IMR-90 (cell line): ENCODE measurements at regions not wholly inside any gene's neighbourhood (a gene's known extent, or its start where the extent isn't known, plus 50 kb on each side); places are given as distances from the start of the nearest gene placed in this dataset.

Source experiments
- ATAC-seq: fragments of 200-7000 bp; cut with Tn5 transposase; 2 replicates; pipeline ENCODE4 v1.9.1; 2020; ENCODE audit warnings: low read depth, mild to moderate bottlenecking, moderate library complexity
- BruUV-seq: library from RNA; stranded (reverse); fragments of 400-500 nt; replicated peaks from 2 replicates; lab custom pipeline; 2021; lab: Mats Ljungman, UMichigan
- CTCF ChIA-PET: fragments of 300-600 bp; formaldehyde crosslinking; extraction: SDS; loops from one replicate; lab custom pipeline; 2021; ENCODE audit warnings: antibody characterized with exemption; lab: Yijun Ruan, JAX
- POLR2A ChIA-PET: fragments of 300-600 bp; sonication (Branson Sonifier 250); formaldehyde crosslinking; loops from one replicate; lab custom pipeline; 2022; ENCODE audit warnings: antibody characterized with exemption; ENCODE audit not compliant: unreplicated experiment; lab: Charles Lee
- DNase-seq: peaks from one replicate; pipeline ENCODE4 v3.0.0; 2013
- H2AFZ ChIP-seq: replicated peaks from 2 replicates; pipeline ENCODE3; 2013; ENCODE audit warnings: low read length, mild to moderate bottlenecking; ENCODE audit not compliant: poor library complexity
- H2AK5ac ChIP-seq: 2 replicates; pipeline ENCODE4 v1.6.1; 2013; ENCODE audit warnings: low read depth, low read length, inconsistent platforms
- H2AK9ac ChIP-seq: replicated peaks from 2 replicates; pipeline ENCODE3; 2013; ENCODE audit warnings: mild to moderate bottlenecking, low read depth, low read length, moderate library complexity; ENCODE audit not compliant: poor library complexity
- H2BK120ac ChIP-seq: 2 replicates; pipeline ENCODE4 v1.6.1; 2013; ENCODE audit warnings: low read depth, low read length, inconsistent platforms
- H2BK15ac ChIP-seq: 3 replicates; pipeline ENCODE4 v1.6.1; 2013; ENCODE audit warnings: low read depth, low read length, inconsistent platforms
- H2BK20ac ChIP-seq: 2 replicates; pipeline ENCODE4 v1.6.1; 2013; ENCODE audit warnings: low read depth, mild to moderate bottlenecking, inconsistent platforms, low read length, moderate library complexity
- H2BK5ac ChIP-seq: 2 replicates; pipeline ENCODE4 v1.6.1; 2013; ENCODE audit warnings: mild to moderate bottlenecking, low read depth, low read length, inconsistent platforms; ENCODE audit not compliant: poor library complexity, severe bottlenecking
- H3K14ac ChIP-seq: replicated peaks from 2 replicates; pipeline ENCODE4 v1.6.1; 2013; ENCODE audit warnings: low read depth, low read length, inconsistent platforms
- H3K18ac ChIP-seq: 2 replicates; pipeline ENCODE4 v1.6.1; 2013; ENCODE audit warnings: low read depth, low read length, control low read depth
- H3K23ac ChIP-seq: 2 replicates; pipeline ENCODE4 v1.6.1; 2013; ENCODE audit warnings: low read depth, low read length, inconsistent platforms
- H3K27ac ChIP-seq: 2 replicates; pipeline ENCODE4 v1.5.1; 2013; ENCODE audit warnings: mild to moderate bottlenecking, control low read depth, low read length; ENCODE audit not compliant: insufficient read depth
- H3K27me3 ChIP-seq: 2 replicates; pipeline ENCODE4 v1.6.1; 2013; ENCODE audit warnings: low read length; ENCODE audit not compliant: control insufficient read depth, insufficient read depth
- H3K36me3 ChIP-seq: 2 replicates; pipeline ENCODE4 v1.6.1; 2013; ENCODE audit warnings: low read length, mixed read lengths; ENCODE audit not compliant: control insufficient read depth, insufficient read depth
- H3K4ac ChIP-seq: 2 replicates; pipeline ENCODE4 v1.6.1; 2013; ENCODE audit warnings: low read depth, low read length, inconsistent platforms
- H3K4me1 ChIP-seq: 2 replicates; pipeline ENCODE4 v1.6.1; 2013; ENCODE audit warnings: low read length, mixed read lengths; ENCODE audit not compliant: control insufficient read depth, insufficient read depth
- H3K4me2 ChIP-seq: 2 replicates; pipeline ENCODE4 v1.6.1; 2013; ENCODE audit warnings: low read depth, mild to moderate bottlenecking, control low read depth, low read length, moderate library complexity
- H3K4me3 ChIP-seq: 2 replicates; pipeline ENCODE4 v1.5.1; 2013; ENCODE audit warnings: low read depth, mild to moderate bottlenecking, control low read depth, low read length, moderate library complexity; ENCODE audit not compliant: insufficient read depth
- H3K56ac ChIP-seq: 2 replicates; pipeline ENCODE4 v1.6.1; 2013; ENCODE audit warnings: low read length, inconsistent platforms; ENCODE audit not compliant: insufficient read depth; ENCODE audit errors: extremely low read depth
- H3K79me1 ChIP-seq, 2 experiments: 2 replicates each; pipeline ENCODE4 v1.6.1; 2013; ENCODE audit warnings: low read length in 2 of 2, inconsistent platforms in 1 of 2, low read depth in 1 of 2
- H3K9ac ChIP-seq: 2 replicates; pipeline ENCODE4 v1.6.1; 2013; ENCODE audit warnings: low read depth, low read length, control low read depth
- H3K9me1 ChIP-seq: 2 replicates; pipeline ENCODE4 v1.6.1; 2013; ENCODE audit warnings: low read length, inconsistent platforms; ENCODE audit not compliant: insufficient read depth
- H3K9me3 ChIP-seq: 2 replicates; pipeline ENCODE4 v1.6.1; 2013; ENCODE audit warnings: low read length; ENCODE audit not compliant: control insufficient read depth, insufficient read depth
- H4K20me1 ChIP-seq: 2 replicates; pipeline ENCODE4 v1.6.1; 2013; ENCODE audit warnings: low read length, inconsistent platforms; ENCODE audit not compliant: insufficient read depth
- H4K5ac ChIP-seq: 2 replicates; pipeline ENCODE4 v1.6.1; 2013; ENCODE audit warnings: mild to moderate bottlenecking, low read depth, low read length, control low read depth
- H4K8ac ChIP-seq, 2 experiments: 2 replicates each; pipeline ENCODE4 v1.6.1; 2013; ENCODE audit warnings: low read depth in 2 of 2, low read length in 2 of 2, control low read depth in 1 of 2, inconsistent platforms in 1 of 2
- H4K91ac ChIP-seq: 2 replicates; pipeline ENCODE4 v1.6.1; 2013; ENCODE audit warnings: low read depth, low read length, inconsistent platforms; ENCODE audit not compliant: insufficient read depth
- BHLHE40 ChIP-seq: fragments of 150-350 bp; IDR thresholded peaks from 2 replicates; pipeline ENCODE4 v1.6.1; 2016; ENCODE audit warnings: mild to moderate bottlenecking, low read depth, low read length
- CTCF ChIP-seq: conservative IDR thresholded peaks from 2 replicates; pipeline ENCODE4 v1.5.1; 2012; ENCODE audit warnings: mild to moderate bottlenecking, low read depth, low read length, improper control_type of control experiment
- MXI1 ChIP-seq: IDR thresholded peaks from 2 replicates; pipeline ENCODE4 v1.6.1; 2012; ENCODE audit warnings: low read depth, mild to moderate bottlenecking, low read length, moderate library complexity, borderline replicate concordance
- RAD21 ChIP-seq: IDR thresholded peaks from 2 replicates; pipeline ENCODE4 v1.6.1; 2012; ENCODE audit warnings: low read length, improper control_type of control experiment
- RCOR1 ChIP-seq: IDR thresholded peaks from 2 replicates; pipeline ENCODE4 v1.6.1; 2012; ENCODE audit warnings: mild to moderate bottlenecking, low read length, improper control_type of control experiment; ENCODE audit not compliant: insufficient replicate concordance
- RFX5 ChIP-seq: IDR thresholded peaks from 2 replicates; pipeline ENCODE4 v1.8.0; 2012; ENCODE audit warnings: low read depth, mild to moderate bottlenecking, low read length, moderate library complexity
- SMC3 ChIP-seq: fragments of 150-350 bp; IDR thresholded peaks from 2 replicates; pipeline ENCODE4 v1.6.1; 2016; ENCODE audit warnings: low read depth, mild to moderate bottlenecking, antibody characterized with exemption, low read length, moderate library complexity
- USF2 ChIP-seq: fragments of 150-350 bp; IDR thresholded peaks from 2 replicates; pipeline ENCODE4 v1.6.1; 2017; ENCODE audit warnings: mild to moderate bottlenecking, antibody characterized with exemption, low read length, low read depth
- WGBS, 2 experiments: methylation state at CpG; one replicate each; pipeline versions ENCODE4 v1.1.5 to v1.1.7; 2013; ENCODE audit warnings: missing lambda C conversion rate in 2 of 2; ENCODE audit not compliant: insufficient read length in 1 of 2; ENCODE audit errors: extremely low coverage in 2 of 2; 5-methylcytosine and 5-hydroxymethylcytosine counted together
- dilution Hi-C: fragments of 300-500 bp; cut with HindIII; formaldehyde crosslinking; loops from one replicate; pipeline ENCODE4 v1.14.3; 2018; ENCODE audit warnings: low sequenced_read_pairs; ENCODE audit not compliant: unreplicated experiment
- in situ Hi-C: fragments of 300-500 bp; cut with MboI; formaldehyde crosslinking; loops from 3 replicates; pipeline ENCODE4 v1.14.3; 2019; ENCODE audit warnings: low sequenced_read_pairs, inconsistent platforms, mixed read lengths
- intact Hi-C: fragments of 100-400 bp; cut with micrococcal nuclease; formaldehyde crosslinking; loops from 2 replicates; pipeline ENCODE4 v1.10.0; 2022
- TF ChIP-seq, protein P1 (sequence below): fragments of 150-350 bp; IDR thresholded peaks from 2 replicates; pipeline ENCODE4 v1.6.1; 2016; ENCODE audit warnings: low read depth, mild to moderate bottlenecking, low read length, moderate library complexity, borderline replicate concordance

- DNase-seq (no peak), ATAC-seq (no peak)
- Histone ChIP-seq H2BK5ac (no peak overlapping the region), H2AK9ac (no peak overlapping the region), H2AK5ac (no peak overlapping the region), H3K4ac (no peak overlapping the region), H3K9ac (no peak overlapping the region), H2BK20ac (no peak overlapping the region), H3K79me1 (no peaks in the 10 kb centered on the region), H3K23ac (no peak overlapping the region), H4K91ac (no peak overlapping the region), H2BK120ac (no peak overlapping the region), H2AFZ (no peak overlapping the region), H3K27ac (no peak overlapping the region), H4K5ac (no peak overlapping the region), H3K14ac (no peak overlapping the region), H2BK15ac (no peak overlapping the region), H3K56ac (no peak overlapping the region), H4K8ac (no peak overlapping the region), H3K18ac (no peak overlapping the region), H3K27me3 (no peaks in the 10 kb centered on the region), H3K36me3 (no peaks in the 10 kb centered on the region), H3K9me3 (no peaks in the 10 kb centered on the region; the same call in 1 of the 2 replicates), H4K20me1 (no peaks in the 10 kb centered on the region), H3K9me1 (no peaks in the 10 kb centered on the region), H3K4me2 (no peak overlapping the region), H3K4me3 (no peak overlapping the region), H3K4me1 (no peaks in the 10 kb centered on the region)
- intact Hi-C loops: no loop called here
- ChIA-PET CTCF (no interaction called here), POLR2A (no interaction called here)
- no peak for TF ChIP-seq SMC3
- TF ChIP-seq, protein P1, sequence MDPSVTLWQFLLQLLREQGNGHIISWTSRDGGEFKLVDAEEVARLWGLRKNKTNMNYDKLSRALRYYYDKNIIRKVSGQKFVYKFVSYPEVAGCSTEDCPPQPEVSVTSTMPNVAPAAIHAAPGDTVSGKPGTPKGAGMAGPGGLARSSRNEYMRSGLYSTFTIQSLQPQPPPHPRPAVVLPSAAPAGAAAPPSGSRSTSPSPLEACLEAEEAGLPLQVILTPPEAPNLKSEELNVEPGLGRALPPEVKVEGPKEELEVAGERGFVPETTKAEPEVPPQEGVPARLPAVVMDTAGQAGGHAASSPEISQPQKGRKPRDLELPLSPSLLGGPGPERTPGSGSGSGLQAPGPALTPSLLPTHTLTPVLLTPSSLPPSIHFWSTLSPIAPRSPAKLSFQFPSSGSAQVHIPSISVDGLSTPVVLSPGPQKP: no peak
- TF ChIP-seq CTCF: no peak
- no peak for TF ChIP-seq RAD21
- no peak for TF ChIP-seq BHLHE40
- no peak for TF ChIP-seq MXI1
- TF ChIP-seq USF2: no peak
- no peak for TF ChIP-seq RCOR1
- TF ChIP-seq RFX5: no peak
- no TSS peak for BruUV-seq
- dilution Hi-C loops: no loop called here
- in situ Hi-C loops: no loop called here
- WGBS, 2 experiments: no CpG with 5 or more reads among the region's 1 CpG
Measured at GRCh38 chr4:31787701-31788100, 1067.5 kb downstream of the PCDH7 start.
